H9 (cell line): ENCODE measurements at regions not wholly inside any gene's neighbourhood (a gene's known extent, or its start where the extent isn't known, plus 50 kb on each side); places are given as distances from the start of the nearest gene placed in this dataset.

Experiments used
- DNase-seq: peaks from one replicate; pipeline ENCODE4 v3.0.0-alpha.2; 2017
- H2AFZ ChIP-seq: one replicate; pipeline ENCODE4 v1.6.1; 2013; ENCODE audit warnings: mild to moderate bottlenecking, low read length, control low read depth, moderate library complexity
- H2AK5ac ChIP-seq: 2 replicates; pipeline ENCODE4 v1.6.1; 2013; ENCODE audit warnings: low read length, control low read depth, mixed read lengths; ENCODE audit not compliant: insufficient read length
- H2BK120ac ChIP-seq: one replicate; pipeline ENCODE4 v1.6.1; 2013; ENCODE audit warnings: low read depth, mild to moderate bottlenecking, low read length, control low read depth, inconsistent platforms; ENCODE audit not compliant: poor library complexity, severe bottlenecking
- H2BK12ac ChIP-seq: 2 replicates; pipeline ENCODE4 v1.6.1; 2013; ENCODE audit warnings: low read length, control low read depth, mixed read lengths, low read depth; ENCODE audit not compliant: insufficient read length
- H2BK15ac ChIP-seq: 2 replicates; pipeline ENCODE4 v1.6.1; 2013; ENCODE audit warnings: low read depth, low read length, control low read depth
- H2BK20ac ChIP-seq: one replicate; pipeline ENCODE4 v1.6.1; 2013; ENCODE audit warnings: low read depth, mild to moderate bottlenecking, low read length, control low read depth, inconsistent platforms; ENCODE audit not compliant: poor library complexity, severe bottlenecking
- H2BK5ac ChIP-seq: 2 replicates; pipeline ENCODE4 v1.6.1; 2013; ENCODE audit warnings: low read length, control low read depth, mixed read lengths; ENCODE audit not compliant: insufficient read length
- H3K14ac ChIP-seq: 2 replicates; pipeline ENCODE4 v1.6.1; 2013; ENCODE audit warnings: low read length, control low read depth; ENCODE audit not compliant: insufficient read depth
- H3K18ac ChIP-seq: 2 replicates; pipeline ENCODE4 v1.6.1; 2013; ENCODE audit warnings: low read depth, mild to moderate bottlenecking, mixed read lengths, low read length, control low read depth; ENCODE audit not compliant: insufficient read length
- H3K23ac ChIP-seq: 2 replicates; pipeline ENCODE4 v1.6.1; 2013; ENCODE audit warnings: low read length, control low read depth, mixed read lengths, low read depth; ENCODE audit not compliant: insufficient read length
- H3K23me2 ChIP-seq: 2 replicates; pipeline ENCODE4 v1.6.1; 2013; ENCODE audit warnings: low read depth, mild to moderate bottlenecking, mixed read lengths, low read length, control low read depth; ENCODE audit not compliant: insufficient read length, poor library complexity, severe bottlenecking
- H3K27ac ChIP-seq: 2 replicates; pipeline ENCODE4 v1.5.1; 2013; ENCODE audit warnings: low read length, control low read depth, mixed read lengths, low read depth; ENCODE audit not compliant: insufficient read length
- H3K27me3 ChIP-seq: 2 replicates; pipeline ENCODE4 v1.6.1; 2013; ENCODE audit warnings: low read length, control low read depth, inconsistent platforms; ENCODE audit not compliant: insufficient read depth
- H3K4ac ChIP-seq: 2 replicates; pipeline ENCODE4 v1.6.1; 2013; ENCODE audit warnings: low read depth, mild to moderate bottlenecking, control low read depth, inconsistent platforms, low read length, moderate library complexity
- H3K4me1 ChIP-seq: 2 replicates; pipeline ENCODE4 v1.6.1; 2013; ENCODE audit warnings: low read length, control low read depth, inconsistent platforms; ENCODE audit not compliant: insufficient read depth
- H3K4me2 ChIP-seq: 2 replicates; pipeline ENCODE4 v1.6.1; 2013; ENCODE audit warnings: low read length, control low read depth, mixed read lengths; ENCODE audit not compliant: insufficient read length, insufficient read depth
- H3K56ac ChIP-seq: 2 replicates; pipeline ENCODE4 v1.6.1; 2013; ENCODE audit warnings: low read depth, mild to moderate bottlenecking, mixed read lengths, low read length, control low read depth; ENCODE audit not compliant: insufficient read length
- H3K79me1 ChIP-seq: 2 replicates; pipeline ENCODE4 v1.6.1; 2013; ENCODE audit warnings: low read depth, mild to moderate bottlenecking, moderate library complexity, low read length, control low read depth, inconsistent platforms; ENCODE audit not compliant: insufficient read depth, poor library complexity, severe bottlenecking
- H3K79me2 ChIP-seq: 2 replicates; pipeline ENCODE4 v1.6.1; 2013; ENCODE audit warnings: low read length, control low read depth, inconsistent platforms; ENCODE audit not compliant: insufficient read depth
- H3K9ac ChIP-seq: 2 replicates; pipeline ENCODE4 v1.6.1; 2013; ENCODE audit warnings: low read length, control low read depth, mixed read lengths; ENCODE audit not compliant: insufficient read length; ENCODE audit errors: extremely low read depth
- H3K9me3 ChIP-seq: one replicate; pipeline ENCODE4 v1.6.1; 2013; ENCODE audit warnings: low read depth, low read length, inconsistent platforms; ENCODE audit not compliant: control insufficient read depth
- H3T11ph ChIP-seq: one replicate; pipeline ENCODE4 v1.6.1; 2013; ENCODE audit warnings: mild to moderate bottlenecking, low read length, control low read depth, inconsistent platforms
- H4K20me1 ChIP-seq: one replicate; pipeline ENCODE4 v1.6.1; 2013; ENCODE audit not compliant: control insufficient read depth, insufficient read length, insufficient read depth
- H4K5ac ChIP-seq: 2 replicates; pipeline ENCODE4 v1.6.1; 2013; ENCODE audit warnings: low read depth, mild to moderate bottlenecking, mixed read lengths, low read length, control low read depth; ENCODE audit not compliant: insufficient read length
- H4K8ac ChIP-seq: replicated peaks from 2 replicates; pipeline ENCODE4 v1.6.1; 2013; ENCODE audit warnings: low read length, control low read depth, mixed read lengths, low read depth; ENCODE audit not compliant: insufficient read length
- H4K91ac ChIP-seq: 2 replicates; pipeline ENCODE4 v1.6.1; 2013; ENCODE audit warnings: low read depth, mild to moderate bottlenecking, moderate library complexity, mixed read lengths, low read length, control low read depth; ENCODE audit not compliant: insufficient read length
- H3K27ac Mint-ChIP-seq, 3 experiments: 2 replicates in 2 of 3; 3 replicates in 1 of 3; pipeline ENCODE4 v1.8.0; 2020 to 2021; ENCODE audit warnings: mixed read lengths in 3 of 3, mild to moderate bottlenecking in 1 of 3, moderate library complexity in 1 of 3
- H3K27me3 Mint-ChIP-seq: 2 replicates; pipeline ENCODE4 v1.8.0; 2021; ENCODE audit warnings: low read depth, mild to moderate bottlenecking, moderate library complexity, mixed read lengths
- H3K36me3 Mint-ChIP-seq, 3 experiments: 2 replicates in 2 of 3; 3 replicates in 1 of 3; pipeline ENCODE4 v1.8.0; 2020 to 2021; ENCODE audit warnings: low read depth in 3 of 3, mixed read lengths in 3 of 3; ENCODE audit not compliant: insufficient read depth in 1 of 3
- H3K4me1 Mint-ChIP-seq, 2 experiments: 2 replicates each; pipeline ENCODE4 v1.8.0; 2020; ENCODE audit warnings: mixed read lengths in 2 of 2
- H3K4me3 Mint-ChIP-seq, 2 experiments: 2 replicates in 1 of 2; 3 replicates in 1 of 2; pipeline ENCODE4 v1.8.0; 2020 to 2021; ENCODE audit warnings: mild to moderate bottlenecking in 2 of 2, mixed read lengths in 2 of 2, moderate library complexity in 1 of 2
- H3K9me3 Mint-ChIP-seq, 2 experiments: 2 replicates in 1 of 2; 3 replicates in 1 of 2; pipeline ENCODE4 v1.8.0; 2020; ENCODE audit warnings: mild to moderate bottlenecking in 2 of 2, mixed read lengths in 2 of 2, moderate library complexity in 1 of 2
- WGBS: extraction: QIAGEN DNeasy Blood & Tissue Kit; methylation state at CpG from one replicate; pipeline ENCODE4 v1.1.7; 2013; ENCODE audit warnings: missing lambda C conversion rate, low lambda C conversion rate, mixed read lengths; ENCODE audit not compliant: insufficient read length; ENCODE audit errors: extremely low coverage; 5-methylcytosine and 5-hydroxymethylcytosine counted together
- TF ChIP-seq, protein P1 (sequence below): fragments of 200-600 bp; sonication (generic); conservative IDR thresholded peaks from 3 replicates; pipeline ENCODE4 v1.8.0; 2021; ENCODE audit warnings: antibody characterized with exemption, mild to moderate bottlenecking

GRCh38 chr10:129402459-129402858, 64.6 kb upstream of the MGMT start:
- no peak overlapping the region for H3K18ac ChIP-seq
- H3K4me2 ChIP-seq: no peak overlapping the region
- H3T11ph ChIP-seq: no peak overlapping the region
- Mint-ChIP-seq H3K9me3 (no peaks in the 10 kb centered on the region; a peak in 1 of 5 replicates), H3K27ac (peak overlapping the region in 1 of 3 experiments; percentile 4; a peak in 2 of 7 replicates), H3K4me1 (peaks cover 2% of the 10 kb centered on the region in 2 experiments; a peak in 1 of 4 replicates), H3K27me3 (peaks cover 2% of the 10 kb centered on the region; the same call in 1 of the 2 replicates), H3K4me3 (no peak overlapping the region), H3K36me3 (no peaks in the 10 kb centered on the region)
- H2AFZ ChIP-seq: no peak overlapping the region
- no peak overlapping the region for H3K23ac ChIP-seq
- no CpG with 5 or more reads among the region's 16 CpGs for WGBS
- H3K56ac ChIP-seq: no peak overlapping the region
- no peak overlapping the region for H2AK5ac ChIP-seq
- H4K91ac ChIP-seq: no peak overlapping the region
- no peaks in the 10 kb centered on the region for H3K27me3 ChIP-seq
- H3K79me1 ChIP-seq: no peaks in the 10 kb centered on the region
- TF ChIP-seq, protein P1, sequence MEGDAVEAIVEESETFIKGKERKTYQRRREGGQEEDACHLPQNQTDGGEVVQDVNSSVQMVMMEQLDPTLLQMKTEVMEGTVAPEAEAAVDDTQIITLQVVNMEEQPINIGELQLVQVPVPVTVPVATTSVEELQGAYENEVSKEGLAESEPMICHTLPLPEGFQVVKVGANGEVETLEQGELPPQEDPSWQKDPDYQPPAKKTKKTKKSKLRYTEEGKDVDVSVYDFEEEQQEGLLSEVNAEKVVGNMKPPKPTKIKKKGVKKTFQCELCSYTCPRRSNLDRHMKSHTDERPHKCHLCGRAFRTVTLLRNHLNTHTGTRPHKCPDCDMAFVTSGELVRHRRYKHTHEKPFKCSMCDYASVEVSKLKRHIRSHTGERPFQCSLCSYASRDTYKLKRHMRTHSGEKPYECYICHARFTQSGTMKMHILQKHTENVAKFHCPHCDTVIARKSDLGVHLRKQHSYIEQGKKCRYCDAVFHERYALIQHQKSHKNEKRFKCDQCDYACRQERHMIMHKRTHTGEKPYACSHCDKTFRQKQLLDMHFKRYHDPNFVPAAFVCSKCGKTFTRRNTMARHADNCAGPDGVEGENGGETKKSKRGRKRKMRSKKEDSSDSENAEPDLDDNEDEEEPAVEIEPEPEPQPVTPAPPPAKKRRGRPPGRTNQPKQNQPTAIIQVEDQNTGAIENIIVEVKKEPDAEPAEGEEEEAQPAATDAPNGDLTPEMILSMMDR: no peak
- H2BK5ac ChIP-seq: no peak overlapping the region
- no peaks in the 10 kb centered on the region for H3K4me1 ChIP-seq
- H4K5ac ChIP-seq: no peak overlapping the region
- no peak overlapping the region for H2BK120ac ChIP-seq
- no peaks in the 10 kb centered on the region for H3K9me3 ChIP-seq
- DNase-seq: no peak
- no peak overlapping the region; the same call in 1 of the 2 replicates for H3K14ac ChIP-seq
- no peaks in the 10 kb centered on the region for H3K23me2 ChIP-seq
- H3K4ac ChIP-seq: no peak overlapping the region
- H2BK20ac ChIP-seq: no peak overlapping the region
- no peak overlapping the region for H2BK12ac ChIP-seq
- no peaks in the 10 kb centered on the region for H3K79me2 ChIP-seq
- no peak overlapping the region for H3K27ac ChIP-seq
- no peaks in the 10 kb centered on the region for H4K20me1 ChIP-seq
- no peak overlapping the region for H3K9ac ChIP-seq
- no peak overlapping the region for H4K8ac ChIP-seq
- no peak overlapping the region for H2BK15ac ChIP-seq
